ENCODE measurements at regions not wholly inside any gene's neighbourhood (a gene's known extent, or its start where the extent isn't known, plus 50 kb on each side); places are given as distances from the start of the nearest gene placed in this dataset.

- Histone ChIP-seq H3K36me3 (replicated peaks in 1 of 2; ENCODE audit: control insufficient read depth in 2 of 2, insufficient read depth in 2 of 2, low read length in 2 of 2) (no peaks in the 10 kb centered on the region), H4K91ac (ENCODE audit: low read depth, low read length, poor library complexity) (no peak overlapping the region), H3K27ac (replicated peaks; ENCODE audit: low read length) (no peak overlapping the region), H2AFZ (ENCODE audit: low read length) (no peak overlapping the region), H2BK15ac (ENCODE audit: low read length) (no peak overlapping the region), H3K4me1 (ENCODE audit: control insufficient read depth in 2 of 2, insufficient read depth in 1 of 2, low read depth in 1 of 2, low read length in 2 of 2) (no peaks in the 10 kb centered on the region), H3K9ac (ENCODE audit: low read depth, low read length, poor library complexity) (peak overlapping the region; percentile 25), H3K23ac (ENCODE audit: low read depth, low read length, poor library complexity) (no peak overlapping the region), H2BK5ac (ENCODE audit: low read length) (no peak overlapping the region), H3K27me3 (ENCODE audit: control insufficient read depth in 3 of 3, insufficient read depth in 3 of 3, low read depth in 1 of 3, low read length in 3 of 3) (no peaks in the 10 kb centered on the region), H2BK120ac (ENCODE audit: low read depth, low read length) (no peak overlapping the region), H2AK5ac (ENCODE audit: low read depth, low read length) (peak overlapping the region; percentile 86), H3K4me3 (ENCODE audit: low read length in 2 of 2) (no peak overlapping the region), H2BK12ac (ENCODE audit: low read length) (no peak overlapping the region), H3K4me2 (ENCODE audit: insufficient read depth, low read length, poor library complexity, severe bottlenecking) (no peak overlapping the region), H3K14ac (ENCODE audit: low read length) (no peak overlapping the region), H3K18ac (ENCODE audit: low read length) (peak overlapping the region; percentile 40), H3K79me1 (ENCODE audit: low read depth, low read length) (no peaks in the 10 kb centered on the region), H3K9me3 (replicated peaks in 1 of 2; ENCODE audit: control insufficient read depth in 2 of 2, insufficient read depth in 1 of 2, low read depth in 1 of 2, low read length in 2 of 2) (no peaks in the 10 kb centered on the region), H3K4ac (ENCODE audit: low read length) (no peak overlapping the region), H4K8ac (ENCODE audit: low read depth, low read length) (no peak overlapping the region)
- no CpG with 5 or more reads among the region's 3 CpGs for WGBS, 2 donors (ENCODE audit: extremely low coverage in 2 of 2, insufficient read length in 2 of 2, insufficient replicate concordance in 1 of 2)
- no peak for DNase-seq (ENCODE audit: low spot score)
Measured at GRCh38 chr2:22995576-22995975, 389.4 kb upstream of the KLHL29 start.

- Histone ChIP-seq H4K91ac (ENCODE audit: low read depth, low read length, poor library complexity) (no peak overlapping the region), H3K4me3 (ENCODE audit: low read length in 2 of 2) (no peak overlapping the region), H2BK120ac (ENCODE audit: low read depth, low read length) (no peak overlapping the region), H4K8ac (ENCODE audit: low read depth, low read length) (no peak overlapping the region), H3K4me2 (ENCODE audit: insufficient read depth, low read length, poor library complexity, severe bottlenecking) (no peak overlapping the region), H3K27ac (replicated peaks; ENCODE audit: low read length) (no peak overlapping the region), H2BK12ac (ENCODE audit: low read length) (no peak overlapping the region), H2BK5ac (ENCODE audit: low read length) (no peak overlapping the region), H3K23ac (ENCODE audit: low read depth, low read length, poor library complexity) (no peak overlapping the region), H3K18ac (ENCODE audit: low read length) (no peak overlapping the region), H3K27me3 (ENCODE audit: control insufficient read depth in 3 of 3, insufficient read depth in 3 of 3, low read depth in 1 of 3, low read length in 3 of 3) (no peaks in the 10 kb centered on the region), H3K4ac (ENCODE audit: low read length) (no peak overlapping the region), H3K9ac (ENCODE audit: low read depth, low read length, poor library complexity) (no peak overlapping the region), H3K4me1 (ENCODE audit: control insufficient read depth in 2 of 2, insufficient read depth in 1 of 2, low read depth in 1 of 2, low read length in 2 of 2) (no peaks in the 10 kb centered on the region), H3K9me3 (replicated peaks in 1 of 2; ENCODE audit: control insufficient read depth in 2 of 2, insufficient read depth in 1 of 2, low read depth in 1 of 2, low read length in 2 of 2) (no peaks in the 10 kb centered on the region), H2AK5ac (ENCODE audit: low read depth, low read length) (no peak overlapping the region), H2AFZ (ENCODE audit: low read length) (no peak overlapping the region), H3K36me3 (replicated peaks in 1 of 2; ENCODE audit: control insufficient read depth in 2 of 2, insufficient read depth in 2 of 2, low read length in 2 of 2) (no peaks in the 10 kb centered on the region), H3K79me1 (ENCODE audit: low read depth, low read length) (no peaks in the 10 kb centered on the region), H3K14ac (ENCODE audit: low read length) (no peak overlapping the region), H2BK15ac (ENCODE audit: low read length) (no peak overlapping the region)
- WGBS, 2 donors (ENCODE audit: extremely low coverage in 2 of 2, insufficient read length in 2 of 2, insufficient replicate concordance in 1 of 2), result no CpG with 5 or more reads among the region's 2 CpGs
- DNase-seq (ENCODE audit: low spot score), result no peak
Measured at GRCh38 chr2:22996911-22997310, 388.1 kb upstream of the KLHL29 start.

DNA sequence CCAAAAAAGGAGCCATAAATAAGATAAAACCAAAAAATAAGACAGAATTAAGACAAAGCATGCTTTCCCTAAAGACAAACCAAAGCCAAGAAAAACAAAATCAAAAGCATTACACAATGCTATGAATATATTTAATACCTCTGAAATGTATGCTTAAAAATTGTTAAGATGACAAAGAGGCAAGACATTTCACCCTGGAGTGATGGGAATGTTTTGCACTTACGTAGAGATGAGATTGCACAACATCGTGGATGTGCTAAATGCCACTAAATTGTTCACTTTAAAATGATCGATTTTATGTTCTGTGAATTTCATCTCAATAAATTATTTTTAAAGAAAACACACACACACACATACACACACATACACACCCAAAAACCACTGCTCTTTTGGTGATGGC lies 386.6 kb upstream of the KLHL29 start:
- H2BK5ac ChIP-seq (ENCODE audit: low read length), result no peak overlapping the region
- no peak overlapping the region for H3K9ac ChIP-seq (ENCODE audit: low read depth, low read length, poor library complexity)
- H4K91ac ChIP-seq (ENCODE audit: low read depth, low read length, poor library complexity), result no peak overlapping the region
- no peaks in the 10 kb centered on the region for H3K9me3 ChIP-seq (replicated peaks in 1 of 2; ENCODE audit: control insufficient read depth in 2 of 2, insufficient read depth in 1 of 2, low read depth in 1 of 2, low read length in 2 of 2)
- H2AFZ ChIP-seq (ENCODE audit: low read length), result no peak overlapping the region
- H3K4ac ChIP-seq (ENCODE audit: low read length), result no peak overlapping the region
- no peak overlapping the region for H2BK15ac ChIP-seq (ENCODE audit: low read length)
- no peaks in the 10 kb centered on the region for H3K79me1 ChIP-seq (ENCODE audit: low read depth, low read length)
- H3K36me3 ChIP-seq (replicated peaks in 1 of 2; ENCODE audit: control insufficient read depth in 2 of 2, insufficient read depth in 2 of 2, low read length in 2 of 2), result no peaks in the 10 kb centered on the region
- no peaks in the 10 kb centered on the region for H3K27me3 ChIP-seq (ENCODE audit: control insufficient read depth in 3 of 3, insufficient read depth in 3 of 3, low read depth in 1 of 3, low read length in 3 of 3)
- H3K4me2 ChIP-seq (ENCODE audit: insufficient read depth, low read length, poor library complexity, severe bottlenecking), result no peak overlapping the region
- H2AK5ac ChIP-seq (ENCODE audit: low read depth, low read length), result no peak overlapping the region
- H3K4me1 ChIP-seq (ENCODE audit: control insufficient read depth in 2 of 2, insufficient read depth in 1 of 2, low read depth in 1 of 2, low read length in 2 of 2), result no peaks in the 10 kb centered on the region
- no peak overlapping the region for H3K27ac ChIP-seq (replicated peaks; ENCODE audit: low read length)
- H3K18ac ChIP-seq (ENCODE audit: low read length), result no peak overlapping the region
- no peak overlapping the region for H3K4me3 ChIP-seq (ENCODE audit: low read length in 2 of 2)
- H2BK12ac ChIP-seq (ENCODE audit: low read length), result no peak overlapping the region
- no peak overlapping the region for H3K23ac ChIP-seq (ENCODE audit: low read depth, low read length, poor library complexity)
- no peak overlapping the region for H2BK120ac ChIP-seq (ENCODE audit: low read depth, low read length)
- no peak overlapping the region for H4K8ac ChIP-seq (ENCODE audit: low read depth, low read length)
- DNase-seq (ENCODE audit: low spot score), result no peak
- WGBS, 2 donors (ENCODE audit: extremely low coverage in 2 of 2, insufficient read length in 2 of 2, insufficient replicate concordance in 1 of 2), result no CpG with 5 or more reads among the region's 3 CpGs
- H3K14ac ChIP-seq (ENCODE audit: low read length), result no peak overlapping the region

DNA sequence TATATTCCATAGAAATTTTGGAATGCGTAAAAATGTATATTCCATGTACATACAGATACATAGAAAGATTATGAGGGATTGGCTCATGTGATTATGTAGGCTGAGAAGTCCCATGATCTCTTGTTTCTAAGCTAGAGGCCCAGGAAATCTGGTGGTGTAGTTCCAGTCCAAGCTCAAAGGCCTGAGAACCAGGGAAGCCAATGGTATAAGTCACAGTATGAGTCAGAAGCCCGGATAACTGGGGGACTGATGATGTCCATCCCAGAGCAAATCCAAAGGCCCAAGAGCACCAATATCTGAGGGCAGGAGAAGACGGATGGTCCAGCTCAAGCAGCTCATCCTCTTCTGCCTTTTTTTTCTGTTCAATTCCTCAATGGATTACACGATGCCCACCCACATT lies 385.0 kb upstream of the KLHL29 start:
- Histone ChIP-seq H3K27me3 (ENCODE audit: control insufficient read depth in 3 of 3, insufficient read depth in 3 of 3, low read depth in 1 of 3, low read length in 3 of 3) (no peaks in the 10 kb centered on the region), H3K79me1 (ENCODE audit: low read depth, low read length) (no peaks in the 10 kb centered on the region), H3K36me3 (replicated peaks in 1 of 2; ENCODE audit: control insufficient read depth in 2 of 2, insufficient read depth in 2 of 2, low read length in 2 of 2) (no peaks in the 10 kb centered on the region), H3K18ac (ENCODE audit: low read length) (no peak overlapping the region), H3K4ac (ENCODE audit: low read length) (no peak overlapping the region), H3K4me2 (ENCODE audit: insufficient read depth, low read length, poor library complexity, severe bottlenecking) (no peak overlapping the region), H3K4me1 (ENCODE audit: control insufficient read depth in 2 of 2, insufficient read depth in 1 of 2, low read depth in 1 of 2, low read length in 2 of 2) (no peaks in the 10 kb centered on the region), H4K8ac (ENCODE audit: low read depth, low read length) (no peak overlapping the region), H3K4me3 (ENCODE audit: low read length in 2 of 2) (no peak overlapping the region), H4K91ac (ENCODE audit: low read depth, low read length, poor library complexity) (no peak overlapping the region), H2AFZ (ENCODE audit: low read length) (no peak overlapping the region), H3K23ac (ENCODE audit: low read depth, low read length, poor library complexity) (no peak overlapping the region), H2BK12ac (ENCODE audit: low read length) (no peak overlapping the region), H2AK5ac (ENCODE audit: low read depth, low read length) (no peak overlapping the region), H3K14ac (ENCODE audit: low read length) (no peak overlapping the region), H3K9me3 (replicated peaks in 1 of 2; ENCODE audit: control insufficient read depth in 2 of 2, insufficient read depth in 1 of 2, low read depth in 1 of 2, low read length in 2 of 2) (no peaks in the 10 kb centered on the region), H2BK15ac (ENCODE audit: low read length) (no peak overlapping the region), H3K9ac (ENCODE audit: low read depth, low read length, poor library complexity) (no peak overlapping the region), H2BK120ac (ENCODE audit: low read depth, low read length) (no peak overlapping the region), H2BK5ac (ENCODE audit: low read length) (no peak overlapping the region), H3K27ac (replicated peaks; ENCODE audit: low read length) (no peak overlapping the region)
- no peak for DNase-seq (ENCODE audit: low spot score)
- no CpG with 5 or more reads among the region's 4 CpGs for WGBS, 2 donors (ENCODE audit: extremely low coverage in 2 of 2, insufficient read length in 2 of 2, insufficient replicate concordance in 1 of 2)
